Keratinocyte (primary cell): ENCODE measurements at regions not wholly inside any gene's neighbourhood (a gene's known extent, or its start where the extent isn't known, plus 50 kb on each side); places are given as distances from the start of the nearest gene placed in this dataset.

Experiments used
- CTCF ChIP-seq, 3 experiments: IDR thresholded peaks in 1 of 3; conservative IDR thresholded peaks in 1 of 3; optimal IDR thresholded peaks in 1 of 3; 2 replicates in 2 of 3; 3 replicates in 1 of 3; pipeline versions ENCODE3 to v1.5.1; 2011; ENCODE audit warnings: low read length in 3 of 3, mild to moderate bottlenecking in 3 of 3, moderate library complexity in 2 of 3, control low read depth in 1 of 3, inconsistent platforms in 1 of 3; ENCODE audit not compliant: insufficient read depth in 2 of 3; ENCODE audit errors: extremely low read depth in 1 of 3
- EZH2 ChIP-seq: IDR thresholded peaks from one replicate; pipeline ENCODE4 v1.6.1; 2012; ENCODE audit warnings: inconsistent platforms, mild to moderate bottlenecking, low read length, moderate library complexity

GRCh38 chr1:192756847-192757246 lies 52.0 kb upstream of the RGS2 start:
- TF ChIP-seq CTCF (optimal IDR thresholded peaks at IDR 0.05 in 1 of 3, IDR thresholded peaks at IDR 0.05 in 1 of 3, conservative IDR thresholded peaks at IDR 0.05 in 1 of 3; ENCODE audit: extremely low read depth in 1 of 3, insufficient read depth in 2 of 3, low read length in 3 of 3) = no peak
- no peak for TF ChIP-seq EZH2
